ENCODE measurements at regions not wholly inside any gene's neighbourhood (a gene's known extent, or its start where the extent isn't known, plus 50 kb on each side); places are given as distances from the start of the nearest gene placed in this dataset.

DNA sequence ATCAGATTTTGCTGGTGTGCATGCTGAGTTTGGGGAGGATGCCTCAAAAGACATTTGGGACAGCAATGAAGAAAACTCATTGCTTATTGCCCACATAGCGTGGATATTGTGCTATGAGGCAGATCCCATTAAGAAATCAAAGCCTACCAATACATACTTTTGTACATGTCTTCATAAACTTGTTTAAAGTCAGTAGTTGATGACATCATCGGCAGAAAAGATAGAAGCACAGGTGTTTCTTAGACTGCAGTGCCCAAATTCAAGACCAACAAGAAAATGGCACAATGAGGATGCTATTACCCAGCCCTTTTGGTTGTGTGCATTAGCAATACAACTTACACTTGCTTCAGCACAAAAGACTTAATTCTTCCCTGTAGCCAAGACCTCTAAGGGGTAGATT lies 428.7 kb upstream of the RARB start:
- no peak for TF ChIP-seq POLR2A (IDR thresholded peaks at IDR 0.05)
- TF ChIP-seq, protein P1, sequence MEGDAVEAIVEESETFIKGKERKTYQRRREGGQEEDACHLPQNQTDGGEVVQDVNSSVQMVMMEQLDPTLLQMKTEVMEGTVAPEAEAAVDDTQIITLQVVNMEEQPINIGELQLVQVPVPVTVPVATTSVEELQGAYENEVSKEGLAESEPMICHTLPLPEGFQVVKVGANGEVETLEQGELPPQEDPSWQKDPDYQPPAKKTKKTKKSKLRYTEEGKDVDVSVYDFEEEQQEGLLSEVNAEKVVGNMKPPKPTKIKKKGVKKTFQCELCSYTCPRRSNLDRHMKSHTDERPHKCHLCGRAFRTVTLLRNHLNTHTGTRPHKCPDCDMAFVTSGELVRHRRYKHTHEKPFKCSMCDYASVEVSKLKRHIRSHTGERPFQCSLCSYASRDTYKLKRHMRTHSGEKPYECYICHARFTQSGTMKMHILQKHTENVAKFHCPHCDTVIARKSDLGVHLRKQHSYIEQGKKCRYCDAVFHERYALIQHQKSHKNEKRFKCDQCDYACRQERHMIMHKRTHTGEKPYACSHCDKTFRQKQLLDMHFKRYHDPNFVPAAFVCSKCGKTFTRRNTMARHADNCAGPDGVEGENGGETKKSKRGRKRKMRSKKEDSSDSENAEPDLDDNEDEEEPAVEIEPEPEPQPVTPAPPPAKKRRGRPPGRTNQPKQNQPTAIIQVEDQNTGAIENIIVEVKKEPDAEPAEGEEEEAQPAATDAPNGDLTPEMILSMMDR (IDR thresholded peaks at IDR 0.05), result no peak
